Keratinocyte (primary cell): ENCODE measurements at regions not wholly inside any gene's neighbourhood (a gene's known extent, or its start where the extent isn't known, plus 50 kb on each side); places are given as distances from the start of the nearest gene placed in this dataset.

Source experiments
- EZH2 ChIP-seq: IDR thresholded peaks from one replicate; pipeline ENCODE4 v1.6.1; 2012; ENCODE audit warnings: inconsistent platforms, mild to moderate bottlenecking, low read length, moderate library complexity
- TF ChIP-seq, protein P1 (sequence below), 3 experiments: IDR thresholded peaks in 1 of 3; conservative IDR thresholded peaks in 1 of 3; optimal IDR thresholded peaks in 1 of 3; 2 replicates in 2 of 3; 3 replicates in 1 of 3; pipeline versions ENCODE3 to v1.5.1; 2011; ENCODE audit warnings: low read length in 3 of 3, mild to moderate bottlenecking in 3 of 3, moderate library complexity in 2 of 3, control low read depth in 1 of 3, inconsistent platforms in 1 of 3; ENCODE audit not compliant: insufficient read depth in 2 of 3; ENCODE audit errors: extremely low read depth in 1 of 3

DNA sequence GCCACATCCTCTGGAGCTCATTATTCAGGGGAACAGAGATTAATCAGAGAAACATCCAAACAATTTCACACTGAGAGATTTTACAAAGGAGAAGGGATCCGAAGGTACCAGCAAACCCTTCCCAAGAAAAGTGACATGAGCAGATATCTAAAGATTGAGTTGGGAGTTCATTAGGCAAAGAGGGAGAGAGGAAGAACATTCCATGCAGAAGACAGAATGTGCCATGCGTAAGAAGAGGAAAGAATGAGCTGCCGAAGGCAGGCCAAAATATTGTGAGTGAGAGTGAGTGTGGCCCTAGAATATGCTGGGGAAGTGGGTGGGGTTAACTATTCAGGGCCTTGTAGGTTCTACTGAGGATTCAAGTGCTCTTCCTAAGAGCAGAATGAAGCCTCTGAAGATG, 50.0 kb upstream of the LYVE1 start:
- TF ChIP-seq, protein P1, sequence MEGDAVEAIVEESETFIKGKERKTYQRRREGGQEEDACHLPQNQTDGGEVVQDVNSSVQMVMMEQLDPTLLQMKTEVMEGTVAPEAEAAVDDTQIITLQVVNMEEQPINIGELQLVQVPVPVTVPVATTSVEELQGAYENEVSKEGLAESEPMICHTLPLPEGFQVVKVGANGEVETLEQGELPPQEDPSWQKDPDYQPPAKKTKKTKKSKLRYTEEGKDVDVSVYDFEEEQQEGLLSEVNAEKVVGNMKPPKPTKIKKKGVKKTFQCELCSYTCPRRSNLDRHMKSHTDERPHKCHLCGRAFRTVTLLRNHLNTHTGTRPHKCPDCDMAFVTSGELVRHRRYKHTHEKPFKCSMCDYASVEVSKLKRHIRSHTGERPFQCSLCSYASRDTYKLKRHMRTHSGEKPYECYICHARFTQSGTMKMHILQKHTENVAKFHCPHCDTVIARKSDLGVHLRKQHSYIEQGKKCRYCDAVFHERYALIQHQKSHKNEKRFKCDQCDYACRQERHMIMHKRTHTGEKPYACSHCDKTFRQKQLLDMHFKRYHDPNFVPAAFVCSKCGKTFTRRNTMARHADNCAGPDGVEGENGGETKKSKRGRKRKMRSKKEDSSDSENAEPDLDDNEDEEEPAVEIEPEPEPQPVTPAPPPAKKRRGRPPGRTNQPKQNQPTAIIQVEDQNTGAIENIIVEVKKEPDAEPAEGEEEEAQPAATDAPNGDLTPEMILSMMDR (optimal IDR thresholded peaks at IDR 0.05 in 1 of 3, IDR thresholded peaks at IDR 0.05 in 1 of 3, conservative IDR thresholded peaks at IDR 0.05 in 1 of 3; ENCODE audit: extremely low read depth in 1 of 3, insufficient read depth in 2 of 3, low read length in 3 of 3) = no peak
- TF ChIP-seq EZH2 = no peak
